LNCAP (cell line): ENCODE measurements at regions not wholly inside any gene's neighbourhood (a gene's known extent, or its start where the extent isn't known, plus 50 kb on each side); places are given as distances from the start of the nearest gene placed in this dataset.

Source experiments
- TF ChIP-seq, protein P1 (sequence below): fragments of 450-650 bp; IDR thresholded peaks from 2 replicates; pipeline ENCODE4 v1.5.1; 2017; ENCODE audit warnings: mild to moderate bottlenecking

DNA sequence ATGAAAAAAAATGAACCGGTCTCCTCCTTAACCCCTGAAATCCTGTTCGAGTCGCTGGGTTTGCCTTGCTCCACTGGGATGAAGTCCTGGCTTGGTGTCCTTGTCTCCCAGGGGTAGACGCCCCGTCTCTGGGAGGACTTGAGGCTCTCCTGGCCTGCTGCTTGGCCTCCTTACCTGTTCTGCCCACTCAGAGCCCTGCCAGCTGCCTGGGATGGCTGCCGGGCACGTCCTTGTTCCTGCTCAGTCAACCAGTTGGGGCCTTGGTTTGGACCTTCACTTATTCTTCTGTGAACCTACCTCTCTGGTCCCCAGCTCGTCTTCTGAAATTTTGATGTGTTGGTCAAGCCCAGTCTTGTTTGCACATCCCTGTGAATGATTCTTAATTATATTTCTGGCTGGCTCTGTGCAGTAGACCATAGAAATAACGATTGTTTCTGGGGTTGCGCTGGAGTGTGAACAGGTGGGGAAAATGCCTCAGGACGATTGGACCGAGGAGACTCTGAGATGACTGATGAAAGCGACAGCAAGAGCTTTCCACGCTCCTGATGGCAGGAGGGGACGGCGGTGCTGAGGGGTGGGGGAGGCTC, 126.5 kb upstream of the ESR1 start:
- TF ChIP-seq, protein P1, sequence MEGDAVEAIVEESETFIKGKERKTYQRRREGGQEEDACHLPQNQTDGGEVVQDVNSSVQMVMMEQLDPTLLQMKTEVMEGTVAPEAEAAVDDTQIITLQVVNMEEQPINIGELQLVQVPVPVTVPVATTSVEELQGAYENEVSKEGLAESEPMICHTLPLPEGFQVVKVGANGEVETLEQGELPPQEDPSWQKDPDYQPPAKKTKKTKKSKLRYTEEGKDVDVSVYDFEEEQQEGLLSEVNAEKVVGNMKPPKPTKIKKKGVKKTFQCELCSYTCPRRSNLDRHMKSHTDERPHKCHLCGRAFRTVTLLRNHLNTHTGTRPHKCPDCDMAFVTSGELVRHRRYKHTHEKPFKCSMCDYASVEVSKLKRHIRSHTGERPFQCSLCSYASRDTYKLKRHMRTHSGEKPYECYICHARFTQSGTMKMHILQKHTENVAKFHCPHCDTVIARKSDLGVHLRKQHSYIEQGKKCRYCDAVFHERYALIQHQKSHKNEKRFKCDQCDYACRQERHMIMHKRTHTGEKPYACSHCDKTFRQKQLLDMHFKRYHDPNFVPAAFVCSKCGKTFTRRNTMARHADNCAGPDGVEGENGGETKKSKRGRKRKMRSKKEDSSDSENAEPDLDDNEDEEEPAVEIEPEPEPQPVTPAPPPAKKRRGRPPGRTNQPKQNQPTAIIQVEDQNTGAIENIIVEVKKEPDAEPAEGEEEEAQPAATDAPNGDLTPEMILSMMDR = no peak

DNA sequence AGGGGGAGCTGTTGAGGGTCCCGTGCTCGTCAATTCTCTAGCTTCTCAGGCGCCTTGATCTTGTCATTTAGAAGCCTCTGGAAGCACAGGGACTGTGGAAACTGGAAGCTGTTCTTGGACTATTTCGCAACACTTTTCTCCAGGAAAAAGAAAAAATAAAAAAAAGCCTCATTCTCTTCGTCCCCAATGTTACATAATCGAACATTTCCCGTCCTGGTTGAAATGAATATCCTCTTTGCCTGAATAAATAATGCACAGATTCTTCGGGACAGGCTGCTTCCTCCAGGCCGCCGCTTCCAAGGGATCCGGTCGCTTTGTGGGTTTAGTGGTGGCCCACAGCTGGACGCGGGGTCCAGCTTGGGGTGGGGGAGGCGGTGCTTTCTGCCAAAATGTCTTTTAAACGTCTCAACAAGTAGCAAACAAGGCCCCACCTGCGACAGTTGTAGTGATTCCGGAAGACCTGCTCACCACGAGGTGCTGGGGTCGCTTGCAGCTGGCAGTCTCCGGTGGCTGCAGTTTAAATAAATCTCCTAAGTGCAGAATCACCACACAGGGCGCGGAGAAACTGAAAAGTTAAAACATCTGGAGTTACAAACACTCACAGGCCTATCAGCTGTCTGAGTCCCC, 125.9 kb upstream of the ESR1 start:
- TF ChIP-seq, protein P1 = no peak

- TF ChIP-seq, protein P1 = no peak
These were observed 125.2 kb upstream of the ESR1 start for GRCh38 chr6:151682251-151682650.

DNA sequence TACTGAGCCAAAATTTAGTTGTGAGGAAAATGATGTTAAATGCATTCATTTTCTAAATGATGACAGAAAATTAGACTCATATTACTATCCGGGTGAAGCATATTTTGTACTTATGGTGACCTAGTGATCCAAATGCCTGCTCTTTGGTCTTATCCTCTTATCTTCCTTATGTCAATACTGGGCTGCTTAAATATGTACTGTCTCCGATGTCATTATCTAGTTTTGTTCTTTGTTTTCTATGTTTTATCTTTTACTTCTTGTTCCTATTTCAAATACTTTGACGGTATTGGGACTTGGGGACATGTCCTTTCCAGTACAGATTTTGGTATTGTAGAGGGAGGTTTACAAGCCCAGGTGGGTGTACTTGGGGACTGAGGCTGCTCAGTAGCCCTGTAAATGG, 124.6 kb upstream of the ESR1 start:
- TF ChIP-seq, protein P1 = no peak

DNA sequence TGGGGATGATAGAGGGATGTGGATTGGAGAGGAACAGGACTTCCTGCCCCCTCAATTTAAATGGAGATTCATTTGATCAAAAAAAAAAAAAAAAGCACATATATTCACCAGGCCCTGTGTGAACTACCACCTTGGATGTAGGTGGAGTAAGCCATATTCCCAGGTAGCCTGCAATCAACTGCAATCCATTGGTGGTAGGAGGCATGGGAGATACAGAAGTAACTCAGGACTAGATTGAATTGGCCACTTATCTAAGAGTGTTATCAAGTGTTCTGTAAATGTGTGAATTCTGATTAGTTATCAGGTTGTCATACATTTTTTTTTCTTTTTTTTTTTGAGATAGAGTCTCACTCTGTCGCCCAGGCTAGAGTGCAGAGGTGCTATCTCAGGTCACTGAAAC, 124.1 kb upstream of the ESR1 start:
- TF ChIP-seq, protein P1 = no peak

DNA sequence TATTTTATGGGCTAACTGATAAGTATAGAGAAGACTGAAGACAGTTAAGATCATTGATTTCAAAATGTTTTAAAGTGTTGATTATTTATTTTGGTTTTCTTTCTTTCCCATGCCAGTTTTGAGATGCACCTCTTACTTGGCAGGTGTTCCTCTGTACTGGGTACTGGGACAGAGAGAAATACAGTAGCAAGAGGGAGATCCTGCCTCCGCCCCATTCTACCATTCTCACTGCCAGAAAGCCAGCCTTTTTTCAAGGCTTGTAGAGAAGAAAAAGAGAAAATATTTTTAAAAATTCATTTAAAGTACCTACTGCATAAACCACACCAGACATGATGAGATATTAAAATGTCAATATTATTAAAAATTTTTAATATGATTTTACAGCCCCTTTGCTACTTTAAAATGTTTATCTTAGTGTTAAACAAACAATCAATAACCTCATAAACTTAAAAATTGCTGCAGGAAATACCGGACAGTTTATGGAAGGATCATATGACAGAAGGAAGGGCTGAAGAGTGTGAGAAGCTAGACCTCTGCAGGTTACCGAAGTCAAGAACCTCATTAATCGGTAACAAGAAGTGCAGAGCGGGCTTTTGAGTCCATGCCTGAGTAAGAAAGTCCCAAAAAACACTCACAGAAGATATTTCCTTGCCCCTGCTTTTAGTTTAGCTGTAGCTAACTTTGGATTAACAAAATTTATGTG, 117.8 kb upstream of the ESR1 start:
- TF ChIP-seq, protein P1 = no peak

- TF ChIP-seq, protein P1 = peak; percentile 50; the same call in 1 of the 2 replicates
These were observed 117.2 kb upstream of the ESR1 start for GRCh38 chr6:151690303-151690702.
